NB4 (cell line): ENCODE measurements at regions not wholly inside any gene's neighbourhood (a gene's known extent, or its start where the extent isn't known, plus 50 kb on each side); places are given as distances from the start of the nearest gene placed in this dataset.

ENCODE experiments used
- MYC ChIP-seq: IDR thresholded peaks from 2 replicates; pipeline ENCODE4 v1.6.1; 2011; ENCODE audit warnings: low read depth, low read length
- POLR2A ChIP-seq: IDR thresholded peaks from 2 replicates; pipeline ENCODE4 v1.6.1; 2011; ENCODE audit warnings: mild to moderate bottlenecking; ENCODE audit not compliant: insufficient read length; ENCODE audit errors: extremely low read depth
- TF ChIP-seq, protein P1 (sequence below): IDR thresholded peaks from one replicate; pipeline ENCODE4 v1.5.1; 2012; ENCODE audit warnings: low read depth, low read length
- TF ChIP-seq, protein P2 (sequence below): IDR thresholded peaks from 2 replicates; pipeline ENCODE4 v1.6.1; 2011; ENCODE audit warnings: low read depth, low read length

DNA sequence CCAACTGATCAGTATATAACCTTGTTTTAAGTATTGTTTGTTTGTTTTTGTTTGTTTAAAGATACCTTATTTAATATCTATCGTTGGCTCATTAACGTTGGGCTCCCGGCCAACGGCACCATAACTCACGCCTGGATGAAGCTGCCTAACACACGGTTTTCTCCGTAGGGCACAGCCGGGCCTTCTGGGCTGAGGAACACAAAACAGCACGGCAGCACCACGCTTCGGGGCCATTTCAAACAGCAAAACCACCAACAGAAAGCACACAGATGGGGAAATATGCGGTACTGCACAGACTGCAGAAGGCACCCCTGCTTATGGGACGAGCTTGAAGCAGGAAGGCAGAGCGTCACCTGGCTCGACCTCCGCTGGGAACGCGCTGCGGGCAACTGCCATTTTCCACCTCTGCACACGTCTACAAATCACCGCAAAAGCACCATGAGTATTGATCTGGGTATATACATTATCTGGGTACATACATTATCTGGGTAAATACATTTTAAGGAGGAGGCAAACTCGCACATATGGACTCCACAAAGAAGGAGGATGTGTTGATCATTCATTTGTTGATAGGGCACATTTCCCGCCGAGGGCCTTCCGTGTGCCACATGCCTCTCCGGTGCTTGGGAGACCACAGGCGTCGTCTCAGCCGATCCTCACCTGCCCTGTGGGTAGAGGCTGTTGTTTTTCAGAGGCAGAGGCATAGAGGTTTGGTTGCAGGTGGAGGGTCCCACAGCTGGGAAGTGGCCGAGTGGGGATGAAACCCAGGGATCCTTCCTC lies 123.7 kb upstream of the ATP2B2 start:
- TF ChIP-seq, protein P1, sequence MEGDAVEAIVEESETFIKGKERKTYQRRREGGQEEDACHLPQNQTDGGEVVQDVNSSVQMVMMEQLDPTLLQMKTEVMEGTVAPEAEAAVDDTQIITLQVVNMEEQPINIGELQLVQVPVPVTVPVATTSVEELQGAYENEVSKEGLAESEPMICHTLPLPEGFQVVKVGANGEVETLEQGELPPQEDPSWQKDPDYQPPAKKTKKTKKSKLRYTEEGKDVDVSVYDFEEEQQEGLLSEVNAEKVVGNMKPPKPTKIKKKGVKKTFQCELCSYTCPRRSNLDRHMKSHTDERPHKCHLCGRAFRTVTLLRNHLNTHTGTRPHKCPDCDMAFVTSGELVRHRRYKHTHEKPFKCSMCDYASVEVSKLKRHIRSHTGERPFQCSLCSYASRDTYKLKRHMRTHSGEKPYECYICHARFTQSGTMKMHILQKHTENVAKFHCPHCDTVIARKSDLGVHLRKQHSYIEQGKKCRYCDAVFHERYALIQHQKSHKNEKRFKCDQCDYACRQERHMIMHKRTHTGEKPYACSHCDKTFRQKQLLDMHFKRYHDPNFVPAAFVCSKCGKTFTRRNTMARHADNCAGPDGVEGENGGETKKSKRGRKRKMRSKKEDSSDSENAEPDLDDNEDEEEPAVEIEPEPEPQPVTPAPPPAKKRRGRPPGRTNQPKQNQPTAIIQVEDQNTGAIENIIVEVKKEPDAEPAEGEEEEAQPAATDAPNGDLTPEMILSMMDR, result no peak
- TF ChIP-seq MYC, result no peak
- TF ChIP-seq POLR2A, result no peak
- TF ChIP-seq, protein P2, sequence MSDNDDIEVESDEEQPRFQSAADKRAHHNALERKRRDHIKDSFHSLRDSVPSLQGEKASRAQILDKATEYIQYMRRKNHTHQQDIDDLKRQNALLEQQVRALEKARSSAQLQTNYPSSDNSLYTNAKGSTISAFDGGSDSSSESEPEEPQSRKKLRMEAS, result no peak
